ENCODE measurements at regions not wholly inside any gene's neighbourhood (a gene's known extent, or its start where the extent isn't known, plus 50 kb on each side); places are given as distances from the start of the nearest gene placed in this dataset.

DNA sequence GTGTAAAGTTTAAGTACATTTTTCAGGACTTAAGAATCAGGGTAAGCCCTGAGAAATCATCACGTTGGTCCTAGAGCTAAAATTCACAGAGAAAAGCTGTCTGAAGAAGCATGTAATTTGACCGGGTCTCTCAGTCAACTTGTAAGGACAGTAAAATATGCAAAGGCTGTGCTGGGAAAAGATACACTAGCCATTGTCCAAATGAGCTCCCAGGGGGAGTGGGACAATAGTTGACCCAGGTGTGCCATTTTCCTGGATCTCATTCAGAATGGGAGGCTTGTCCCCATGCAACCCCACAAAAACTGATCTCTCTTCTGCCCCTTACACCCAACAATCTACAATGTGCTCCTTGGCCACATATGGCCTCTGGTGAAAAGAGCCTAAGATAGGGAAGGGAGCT lies 437.9 kb downstream of the KLF12 start:
- H3K27me3 Mint-ChIP-seq = no peaks in the 10 kb centered on the region
- CTCF ChIA-PET = no interaction called here
- TF ChIP-seq, protein P1, sequence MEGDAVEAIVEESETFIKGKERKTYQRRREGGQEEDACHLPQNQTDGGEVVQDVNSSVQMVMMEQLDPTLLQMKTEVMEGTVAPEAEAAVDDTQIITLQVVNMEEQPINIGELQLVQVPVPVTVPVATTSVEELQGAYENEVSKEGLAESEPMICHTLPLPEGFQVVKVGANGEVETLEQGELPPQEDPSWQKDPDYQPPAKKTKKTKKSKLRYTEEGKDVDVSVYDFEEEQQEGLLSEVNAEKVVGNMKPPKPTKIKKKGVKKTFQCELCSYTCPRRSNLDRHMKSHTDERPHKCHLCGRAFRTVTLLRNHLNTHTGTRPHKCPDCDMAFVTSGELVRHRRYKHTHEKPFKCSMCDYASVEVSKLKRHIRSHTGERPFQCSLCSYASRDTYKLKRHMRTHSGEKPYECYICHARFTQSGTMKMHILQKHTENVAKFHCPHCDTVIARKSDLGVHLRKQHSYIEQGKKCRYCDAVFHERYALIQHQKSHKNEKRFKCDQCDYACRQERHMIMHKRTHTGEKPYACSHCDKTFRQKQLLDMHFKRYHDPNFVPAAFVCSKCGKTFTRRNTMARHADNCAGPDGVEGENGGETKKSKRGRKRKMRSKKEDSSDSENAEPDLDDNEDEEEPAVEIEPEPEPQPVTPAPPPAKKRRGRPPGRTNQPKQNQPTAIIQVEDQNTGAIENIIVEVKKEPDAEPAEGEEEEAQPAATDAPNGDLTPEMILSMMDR (IDR thresholded peaks at IDR 0.05) = no peak
- intact Hi-C loops (cut with micrococcal nuclease) = no loop called here
- POLR2A ChIA-PET = interaction anchor here (0.5 kb wide), 1 partner anchor 553 kb away, joined by 3 read pairs; no protein-coding TSS in a partner anchor
- no peak overlapping the region for H3K4me3 Mint-ChIP-seq
- H3K4me1 Mint-ChIP-seq (ENCODE audit: low read depth) = peaks cover 8% of the 10 kb centered on the region
- DNase-seq = no peak
- peaks cover 23% of the 10 kb centered on the region for H3K36me3 Mint-ChIP-seq (ENCODE audit: low read depth)
- no peak overlapping the region for H3K27ac Mint-ChIP-seq
- no peak for ATAC-seq
- H3K9me3 Mint-ChIP-seq = no peaks in the 10 kb centered on the region

DNA sequence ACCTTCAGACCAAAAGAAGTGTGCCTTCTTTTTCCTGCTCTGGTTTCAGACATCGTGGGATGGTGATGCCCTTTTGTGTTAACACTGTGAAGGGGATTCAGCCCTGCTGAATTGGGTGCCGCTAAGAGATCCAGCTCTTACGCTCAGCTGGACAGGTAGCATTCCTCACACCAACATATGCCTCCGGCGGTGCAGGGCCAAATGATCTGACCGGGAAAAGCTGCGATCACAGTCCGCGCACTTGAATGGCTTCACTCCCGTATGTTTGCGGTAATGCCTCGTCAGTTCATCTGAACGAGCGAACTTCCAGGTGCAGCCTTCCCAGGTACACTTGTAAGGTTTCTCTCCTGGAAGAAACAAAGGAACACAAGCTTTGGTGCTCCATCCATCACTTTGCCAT lies 438.9 kb downstream of the KLF12 start:
- H3K27ac Mint-ChIP-seq = no peak overlapping the region
- no peaks in the 10 kb centered on the region for H3K27me3 Mint-ChIP-seq
- peaks cover 26% of the 10 kb centered on the region for H3K36me3 Mint-ChIP-seq (ENCODE audit: low read depth)
- CTCF ChIA-PET = no interaction called here
- peaks cover 8% of the 10 kb centered on the region for H3K4me1 Mint-ChIP-seq (ENCODE audit: low read depth)
- TF ChIP-seq, protein P1 (IDR thresholded peaks at IDR 0.05) = no peak
- ATAC-seq = no peak
- intact Hi-C loops (cut with micrococcal nuclease) = no loop called here
- H3K9me3 Mint-ChIP-seq = no peaks in the 10 kb centered on the region
- no peak overlapping the region for H3K4me3 Mint-ChIP-seq
- no peak for DNase-seq
- POLR2A ChIA-PET = no interaction called here

DNA sequence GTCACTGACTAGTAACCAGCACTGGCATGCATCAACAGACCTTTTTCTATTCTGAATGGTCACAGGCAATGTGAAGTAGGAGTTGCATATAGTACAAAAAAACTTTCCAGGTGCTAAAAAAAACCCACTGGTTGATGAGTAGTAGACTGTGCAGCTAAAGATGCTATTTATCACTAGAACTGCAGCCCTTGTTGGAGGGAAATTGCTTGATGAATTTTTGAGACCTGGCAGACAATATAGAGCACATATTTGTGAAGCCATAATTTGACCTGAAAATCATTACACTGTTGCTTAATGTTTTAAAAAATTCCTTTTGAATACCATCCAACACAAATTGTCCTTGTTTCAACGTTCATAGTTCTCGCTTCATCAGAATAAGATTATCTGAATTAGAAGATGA lies 441.0 kb downstream of the KLF12 start:
- intact Hi-C loops (cut with micrococcal nuclease) = no loop called here
- Mint-ChIP-seq H3K27ac (no peak overlapping the region), H3K27me3 (no peaks in the 10 kb centered on the region), H3K36me3 (ENCODE audit: low read depth) (peaks cover 27% of the 10 kb centered on the region), H3K4me1 (ENCODE audit: low read depth) (no peaks in the 10 kb centered on the region), H3K4me3 (no peak overlapping the region), H3K9me3 (no peaks in the 10 kb centered on the region)
- CTCF ChIA-PET = interaction anchor here (1.1 kb wide), 1 partner anchor 14 kb away, joined by 3 read pairs; no protein-coding TSS in a partner anchor
- ATAC-seq = no peak
- DNase-seq = no peak
- TF ChIP-seq, protein P1 (IDR thresholded peaks at IDR 0.05) = no peak
- POLR2A ChIA-PET = interaction anchor here (1.1 kb wide), 1 partner anchor 9 kb away, joined by 3 read pairs; no protein-coding TSS in a partner anchor

DNA sequence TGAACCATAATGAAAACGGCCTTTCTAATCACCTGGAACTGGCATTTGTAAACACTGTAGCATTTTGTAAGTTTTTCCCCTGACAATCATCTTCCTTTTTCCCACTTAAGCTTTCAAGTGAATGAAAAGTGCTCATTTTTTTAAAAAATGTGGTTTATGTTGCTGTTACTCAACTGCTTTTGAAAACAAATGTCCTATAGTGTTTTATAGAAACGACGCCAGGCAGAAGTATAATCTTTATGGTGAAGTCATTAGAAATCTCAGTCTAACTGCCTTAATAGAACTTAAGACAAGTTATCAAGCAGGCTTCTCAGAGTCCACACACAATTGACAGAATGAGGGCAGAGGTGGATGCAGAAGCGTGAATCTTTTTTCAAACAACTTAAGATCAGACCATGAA lies 442.3 kb downstream of the KLF12 start:
- Mint-ChIP-seq H3K4me3 (no peak overlapping the region), H3K9me3 (no peaks in the 10 kb centered on the region), H3K36me3 (ENCODE audit: low read depth) (peaks cover 31% of the 10 kb centered on the region), H3K27me3 (no peaks in the 10 kb centered on the region), H3K27ac (no peak overlapping the region), H3K4me1 (ENCODE audit: low read depth) (no peaks in the 10 kb centered on the region)
- intact Hi-C loops (cut with micrococcal nuclease) = no loop called here
- ATAC-seq (no peak), DNase-seq (no peak)
- TF ChIP-seq, protein P1 (IDR thresholded peaks at IDR 0.05) = no peak
- CTCF ChIA-PET = no interaction called here
- POLR2A ChIA-PET = no interaction called here

DNA sequence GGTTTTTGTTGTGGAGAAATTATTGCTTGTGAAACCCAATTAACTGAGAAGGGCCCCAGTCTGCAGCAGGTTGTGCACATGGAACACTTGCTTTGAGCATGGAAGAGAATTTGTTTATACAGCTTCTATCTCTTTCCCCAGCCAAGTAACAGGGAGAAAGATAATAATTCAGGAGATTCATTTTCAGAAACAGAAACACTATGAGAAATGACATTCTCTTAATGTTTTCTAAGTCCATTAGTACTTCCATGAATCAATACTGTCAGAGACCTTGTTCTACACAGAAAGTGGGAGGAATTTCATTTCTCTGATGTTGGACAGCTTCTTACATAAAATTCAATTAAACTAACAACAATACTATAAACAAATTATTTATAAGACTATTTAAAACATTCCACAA lies 446.3 kb downstream of the KLF12 start:
- peaks cover 17% of the 10 kb centered on the region for H3K36me3 Mint-ChIP-seq (ENCODE audit: low read depth)
- DNase-seq = no peak
- POLR2A ChIA-PET = interaction anchor here (0.9 kb wide), 1 partner anchor 15 kb away, joined by 3 read pairs; no protein-coding TSS in a partner anchor
- no peaks in the 10 kb centered on the region for H3K27me3 Mint-ChIP-seq
- H3K4me3 Mint-ChIP-seq = no peak overlapping the region
- no peaks in the 10 kb centered on the region for H3K4me1 Mint-ChIP-seq (ENCODE audit: low read depth)
- CTCF ChIA-PET = no interaction called here
- TF ChIP-seq, protein P1 (IDR thresholded peaks at IDR 0.05) = no peak
- no peak overlapping the region for H3K27ac Mint-ChIP-seq
- ATAC-seq = no peak
- intact Hi-C loops (cut with micrococcal nuclease) = no loop called here
- H3K9me3 Mint-ChIP-seq = no peaks in the 10 kb centered on the region
